ENCODE measurements at regions not wholly inside any gene's neighbourhood (a gene's known extent, or its start where the extent isn't known, plus 50 kb on each side); places are given as distances from the start of the nearest gene placed in this dataset.

GRCh38 chr7:128172151-128172550 is 68.9 kb upstream of the LEP start:
- Histone ChIP-seq H2AFZ (ENCODE audit: low read length) (no peak overlapping the region), H3K79me2 (ENCODE audit: insufficient read depth, low read length) (no peaks in the 10 kb centered on the region), H3K27me3 (ENCODE audit: insufficient read depth, low read length) (peaks cover 73% of the 10 kb centered on the region), H3K27ac (ENCODE audit: low read depth, low read length) (no peak overlapping the region), H3K4me3 (ENCODE audit: insufficient read depth, low read length) (no peak overlapping the region), H4K20me1 (ENCODE audit: insufficient read depth, low read length) (peaks cover 8% of the 10 kb centered on the region), H3K4me1 (ENCODE audit: insufficient read depth, low read length) (peaks cover 2% of the 10 kb centered on the region), H3K36me3 (ENCODE audit: insufficient read depth, low read length) (no peaks in the 10 kb centered on the region), H3K9me3 (ENCODE audit: low read depth, low read length) (no peaks in the 10 kb centered on the region), H3K4me2 (ENCODE audit: insufficient read depth, low read length) (no peak overlapping the region)
- TF ChIP-seq, protein P1, sequence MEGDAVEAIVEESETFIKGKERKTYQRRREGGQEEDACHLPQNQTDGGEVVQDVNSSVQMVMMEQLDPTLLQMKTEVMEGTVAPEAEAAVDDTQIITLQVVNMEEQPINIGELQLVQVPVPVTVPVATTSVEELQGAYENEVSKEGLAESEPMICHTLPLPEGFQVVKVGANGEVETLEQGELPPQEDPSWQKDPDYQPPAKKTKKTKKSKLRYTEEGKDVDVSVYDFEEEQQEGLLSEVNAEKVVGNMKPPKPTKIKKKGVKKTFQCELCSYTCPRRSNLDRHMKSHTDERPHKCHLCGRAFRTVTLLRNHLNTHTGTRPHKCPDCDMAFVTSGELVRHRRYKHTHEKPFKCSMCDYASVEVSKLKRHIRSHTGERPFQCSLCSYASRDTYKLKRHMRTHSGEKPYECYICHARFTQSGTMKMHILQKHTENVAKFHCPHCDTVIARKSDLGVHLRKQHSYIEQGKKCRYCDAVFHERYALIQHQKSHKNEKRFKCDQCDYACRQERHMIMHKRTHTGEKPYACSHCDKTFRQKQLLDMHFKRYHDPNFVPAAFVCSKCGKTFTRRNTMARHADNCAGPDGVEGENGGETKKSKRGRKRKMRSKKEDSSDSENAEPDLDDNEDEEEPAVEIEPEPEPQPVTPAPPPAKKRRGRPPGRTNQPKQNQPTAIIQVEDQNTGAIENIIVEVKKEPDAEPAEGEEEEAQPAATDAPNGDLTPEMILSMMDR (IDR thresholded peaks at IDR 0.05; ENCODE audit: extremely low read depth, low read depth, low read length), result no peak
- no peak for DNase-seq (ENCODE audit: insufficient read length, low spot score, missing footprints)

DNA sequence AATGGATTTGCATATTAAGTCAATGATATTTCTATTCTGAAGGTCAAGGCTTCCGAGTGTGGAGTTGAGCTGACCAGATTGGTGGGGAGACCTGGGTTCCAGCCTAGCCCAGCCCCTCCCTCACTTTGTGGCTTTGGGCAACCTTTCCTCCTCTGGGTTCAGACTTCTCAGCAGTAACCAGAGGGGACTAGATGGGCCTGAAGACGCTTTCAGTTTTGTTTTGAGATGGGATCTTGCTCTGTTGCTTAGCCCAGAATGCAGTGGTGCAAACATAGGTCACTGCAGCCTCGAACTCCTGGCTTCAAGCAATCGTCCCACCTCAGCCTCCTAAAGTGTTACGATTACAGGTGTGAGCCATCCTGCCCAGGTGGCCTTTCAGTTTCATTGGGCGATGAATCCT is 68.1 kb upstream of the LEP start:
- Histone ChIP-seq H3K79me2 (ENCODE audit: insufficient read depth, low read length) (no peaks in the 10 kb centered on the region), H3K36me3 (ENCODE audit: insufficient read depth, low read length) (no peaks in the 10 kb centered on the region), H2AFZ (ENCODE audit: low read length) (no peak overlapping the region), H3K27me3 (ENCODE audit: insufficient read depth, low read length) (peaks cover 71% of the 10 kb centered on the region), H4K20me1 (ENCODE audit: insufficient read depth, low read length) (peaks cover 8% of the 10 kb centered on the region), H3K4me3 (ENCODE audit: insufficient read depth, low read length) (no peak overlapping the region), H3K9me3 (ENCODE audit: low read depth, low read length) (no peaks in the 10 kb centered on the region), H3K4me2 (ENCODE audit: insufficient read depth, low read length) (no peak overlapping the region), H3K27ac (ENCODE audit: low read depth, low read length) (no peak overlapping the region), H3K4me1 (ENCODE audit: insufficient read depth, low read length) (no peaks in the 10 kb centered on the region)
- DNase-seq (ENCODE audit: insufficient read length, low spot score, missing footprints), result no peak
- TF ChIP-seq, protein P1 (IDR thresholded peaks at IDR 0.05; ENCODE audit: extremely low read depth, low read depth, low read length), result no peak

DNA sequence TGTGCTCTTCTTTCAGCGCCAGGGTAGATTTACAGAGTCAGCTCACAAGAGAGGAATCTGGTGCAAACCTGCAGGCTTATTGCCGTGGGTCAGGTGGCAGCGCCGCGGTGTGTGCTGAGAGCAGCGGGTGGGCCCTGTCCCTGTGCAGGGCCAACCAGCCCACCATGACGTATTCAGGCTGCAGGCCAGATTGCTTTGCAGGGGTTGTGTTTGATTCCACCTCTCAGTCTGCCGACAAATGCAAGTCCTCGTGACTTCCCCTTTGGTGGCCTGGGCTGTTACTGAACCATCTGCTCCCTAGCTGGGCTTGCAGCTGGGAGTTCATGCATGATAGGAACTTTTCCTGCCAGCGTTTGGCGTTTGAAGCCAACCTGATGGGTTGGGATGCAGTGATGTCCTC is 66.7 kb upstream of the LEP start:
- Histone ChIP-seq H3K4me3 (ENCODE audit: insufficient read depth, low read length) (no peak overlapping the region), H3K36me3 (ENCODE audit: insufficient read depth, low read length) (no peaks in the 10 kb centered on the region), H3K4me2 (ENCODE audit: insufficient read depth, low read length) (no peak overlapping the region), H4K20me1 (ENCODE audit: insufficient read depth, low read length) (peaks cover 3% of the 10 kb centered on the region), H2AFZ (ENCODE audit: low read length) (no peak overlapping the region), H3K4me1 (ENCODE audit: insufficient read depth, low read length) (no peaks in the 10 kb centered on the region), H3K27me3 (ENCODE audit: insufficient read depth, low read length) (peaks cover 71% of the 10 kb centered on the region), H3K79me2 (ENCODE audit: insufficient read depth, low read length) (no peaks in the 10 kb centered on the region), H3K9me3 (ENCODE audit: low read depth, low read length) (no peaks in the 10 kb centered on the region), H3K27ac (ENCODE audit: low read depth, low read length) (no peak overlapping the region)
- no peak for DNase-seq (ENCODE audit: insufficient read length, low spot score, missing footprints)
- TF ChIP-seq, protein P1 (IDR thresholded peaks at IDR 0.05; ENCODE audit: extremely low read depth, low read depth, low read length), result no peak

DNA sequence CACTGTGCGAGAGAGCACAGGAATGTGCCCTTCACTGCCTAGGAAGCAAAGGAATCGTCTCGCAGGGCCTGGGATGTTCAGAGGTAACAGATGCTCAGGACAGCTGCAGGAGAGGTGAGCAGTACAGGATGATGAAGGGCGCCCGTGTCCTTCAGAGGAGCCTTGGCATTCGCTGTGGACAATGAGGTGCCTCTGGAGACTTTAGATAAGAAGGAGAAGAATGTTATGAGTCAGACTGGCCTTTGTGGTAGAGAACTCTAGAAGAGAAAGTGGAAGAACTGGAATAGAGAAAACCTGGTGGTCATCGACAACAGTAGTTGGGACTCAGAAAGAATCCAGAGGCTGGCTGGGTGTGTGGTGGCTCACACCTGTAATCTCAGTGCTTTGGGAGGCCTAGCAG is 64.4 kb upstream of the LEP start:
- peaks cover 68% of the 10 kb centered on the region for H3K27me3 ChIP-seq (ENCODE audit: insufficient read depth, low read length)

More for the DNA sequence above, 64.4 kb upstream of the LEP start:
- H4K20me1 ChIP-seq (ENCODE audit: insufficient read depth, low read length), result no peaks in the 10 kb centered on the region
- H3K4me2 ChIP-seq (ENCODE audit: insufficient read depth, low read length), result no peak overlapping the region
- no peaks in the 10 kb centered on the region for H3K4me1 ChIP-seq (ENCODE audit: insufficient read depth, low read length)
- no peak overlapping the region for H3K4me3 ChIP-seq (ENCODE audit: insufficient read depth, low read length)
- TF ChIP-seq, protein P1 (IDR thresholded peaks at IDR 0.05; ENCODE audit: extremely low read depth, low read depth, low read length), result no peak
- H3K79me2 ChIP-seq (ENCODE audit: insufficient read depth, low read length), result no peaks in the 10 kb centered on the region
- no peak overlapping the region for H3K27ac ChIP-seq (ENCODE audit: low read depth, low read length)
- no peak overlapping the region for H2AFZ ChIP-seq (ENCODE audit: low read length)
- peak; percentile 78 for DNase-seq (ENCODE audit: insufficient read length, low spot score, missing footprints)
- H3K36me3 ChIP-seq (ENCODE audit: insufficient read depth, low read length), result no peaks in the 10 kb centered on the region
- no peaks in the 10 kb centered on the region for H3K9me3 ChIP-seq (ENCODE audit: low read depth, low read length)

Data from osteoblast (primary cell).